ENCODE measurements at regions not wholly inside any gene's neighbourhood (a gene's known extent, or its start where the extent isn't known, plus 50 kb on each side); places are given as distances from the start of the nearest gene placed in this dataset.
A peak's percentile ranks its signal among the peaks of the same experiment; 100 is the strongest.
"Not testable (repeated sequence)": the region's sequence is repeated elsewhere in the genome, so short reads cannot be mapped to it uniquely, and the experiment has no call there.

DNA sequence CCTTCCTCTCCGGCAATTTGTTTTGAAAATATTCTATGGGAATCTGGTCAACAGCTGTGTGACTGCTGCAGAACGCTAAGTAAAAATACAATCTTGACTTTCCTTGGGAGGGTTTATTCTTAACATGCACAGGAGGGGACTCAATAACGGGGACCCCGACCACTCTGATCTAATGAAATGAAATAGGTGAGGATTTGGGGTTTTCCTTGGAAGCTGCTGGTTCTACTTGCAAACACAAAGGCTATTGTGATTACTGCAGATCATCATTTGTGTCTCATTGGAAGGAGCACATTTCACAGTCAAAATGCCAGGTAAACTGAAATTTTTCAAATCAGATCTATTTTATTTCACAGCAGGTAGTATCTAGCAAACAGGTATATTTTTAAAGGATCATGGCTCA is 366.1 kb downstream of the SHANK2 start:
- no peak for DNase-seq

- no peak for DNase-seq
Observed at GRCh38 chr11:70886676-70887541, 365.5 kb downstream of the SHANK2 start.

DNA sequence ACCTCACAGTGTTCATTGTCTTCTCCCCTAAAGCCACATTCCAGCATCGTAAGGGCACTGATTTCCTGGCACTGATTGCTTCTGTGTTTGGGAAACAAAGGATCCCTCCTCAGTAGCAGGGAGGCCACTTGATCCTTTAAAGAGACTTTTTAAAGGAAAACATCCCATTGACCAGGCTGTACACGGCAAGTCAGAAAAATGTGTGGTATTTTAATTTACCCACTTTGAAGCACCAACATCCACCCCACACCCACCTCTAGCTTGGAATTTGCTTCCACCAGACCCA is 364.9 kb downstream of the SHANK2 start:
- no peak for DNase-seq

GRCh38 chr11:70888061-70888460 is 364.3 kb downstream of the SHANK2 start:
- DNase-seq, result no peak

GRCh38 chr11:70889411-70889810 is 363.0 kb downstream of the SHANK2 start:
- DNase-seq, result no peak

GRCh38 chr11:70891844-70892380 is 360.5 kb downstream of the SHANK2 start:
- DNase-seq, result no peak

- no peak for DNase-seq
Observed at GRCh38 chr11:70892889-70893288, 359.5 kb downstream of the SHANK2 start.

- DNase-seq, result no peak
Observed at GRCh38 chr11:70894566-70895365, 357.6 kb downstream of the SHANK2 start.

DNA sequence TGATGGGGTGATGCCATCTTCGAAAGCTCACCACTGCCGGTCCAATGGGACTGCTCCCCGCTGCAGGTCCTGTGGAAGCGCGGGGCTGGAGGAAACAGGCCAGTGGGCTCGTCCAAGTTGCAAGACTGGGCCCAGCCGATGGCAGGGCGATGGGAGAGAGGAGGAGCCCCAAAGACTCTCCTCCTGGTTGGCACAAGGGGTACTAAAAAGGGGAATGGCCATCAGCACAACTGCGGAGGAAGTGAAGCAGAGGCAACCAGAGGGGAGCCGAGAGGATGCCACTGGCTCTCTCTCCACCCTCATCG is 357.1 kb downstream of the SHANK2 start:
- no peak for DNase-seq

DNA sequence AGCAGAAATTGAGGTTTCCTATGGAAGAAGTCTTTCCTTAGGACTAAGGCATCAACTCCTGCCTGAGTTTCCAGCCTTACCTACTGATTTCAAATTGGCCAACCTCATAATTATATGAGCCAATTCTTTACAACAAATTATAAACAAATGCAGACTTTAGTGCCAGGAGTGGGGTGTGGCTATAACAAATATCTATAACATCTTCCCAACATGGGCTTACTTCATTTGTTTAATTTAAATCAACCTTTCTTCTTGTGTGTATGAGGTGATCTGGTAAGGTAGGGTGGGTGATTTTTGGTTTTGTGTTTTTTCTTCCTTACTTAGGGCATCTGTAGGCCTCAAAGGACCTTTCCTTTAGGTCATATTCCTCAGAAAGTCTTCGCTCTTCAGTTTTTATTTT is 354.9 kb downstream of the SHANK2 start:
- DNase-seq, result no peak

- no peak for DNase-seq
Observed at GRCh38 chr11:70899616-70900015, 352.8 kb downstream of the SHANK2 start.

DNA sequence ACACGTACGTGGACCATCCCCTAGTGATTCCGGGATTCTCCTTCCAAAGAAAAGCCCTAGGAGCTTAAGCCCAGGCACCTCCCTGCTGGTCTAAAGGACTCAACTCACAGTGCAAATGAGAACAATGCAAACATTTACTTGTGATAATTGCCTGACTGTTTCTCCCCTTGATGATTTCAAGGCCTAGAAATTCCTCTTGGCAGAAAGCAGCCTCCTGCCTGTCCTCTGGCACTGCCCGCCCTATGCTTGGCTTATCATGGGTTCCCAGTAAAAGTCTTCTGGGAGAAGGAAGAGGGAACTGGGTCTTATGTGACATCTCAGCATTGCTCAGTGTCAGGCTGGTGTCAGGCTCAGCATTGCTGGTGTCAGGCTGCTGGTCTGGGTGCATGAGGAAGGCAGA is 351.8 kb downstream of the SHANK2 start:
- DNase-seq, result no peak

DNA sequence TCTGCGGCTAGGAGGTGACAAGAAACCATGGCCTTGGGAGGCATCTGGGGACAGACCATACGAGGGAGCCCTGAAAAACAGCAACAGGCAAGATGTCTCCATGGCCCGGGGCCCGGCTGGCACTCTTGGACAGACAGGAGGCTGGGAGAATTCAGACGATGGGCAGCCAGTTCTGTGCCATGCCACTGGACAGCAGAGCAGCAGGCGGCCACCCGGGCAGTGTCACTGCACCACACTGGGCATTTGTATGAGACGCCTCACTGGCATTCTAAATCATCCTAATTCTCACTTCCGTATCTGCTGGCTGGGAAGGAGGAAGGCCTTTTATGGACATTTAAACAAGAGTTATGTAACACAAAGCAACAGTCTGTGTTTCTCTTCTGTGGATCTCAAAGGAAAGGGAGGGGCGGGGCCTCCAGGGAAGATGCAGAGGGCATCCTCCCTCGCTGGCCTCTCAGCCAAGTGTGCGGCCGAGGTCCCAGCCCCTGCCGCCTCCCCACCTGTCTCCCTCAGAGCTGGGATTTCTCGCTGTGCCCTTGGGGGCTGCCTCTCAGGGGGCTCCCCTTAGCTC is 350.3 kb downstream of the SHANK2 start:
- DNase-seq, result no peak

DNA sequence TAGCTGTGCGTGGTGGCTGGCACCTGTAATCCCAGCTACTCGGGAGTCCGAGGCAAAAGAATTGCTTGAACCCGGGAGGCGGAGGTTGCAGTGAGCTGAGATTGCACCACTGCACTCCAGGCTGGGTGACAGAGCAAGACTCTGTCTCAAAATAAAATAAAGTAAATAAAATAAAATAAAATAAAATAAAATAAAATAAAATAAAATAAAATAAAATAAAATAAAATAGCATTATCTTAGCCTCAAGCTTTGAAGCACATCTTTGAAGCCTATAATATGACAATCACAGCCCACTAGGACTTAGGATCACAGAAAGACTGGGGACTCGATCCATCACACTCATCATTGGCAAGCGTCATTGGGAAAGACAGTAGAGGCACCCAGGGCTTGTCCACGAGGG is 349.1 kb downstream of the SHANK2 start:
- not testable (repeated sequence) for DNase-seq

GRCh38 chr11:70906101-70906500 is 346.3 kb downstream of the SHANK2 start:
- no peak for DNase-seq

- no peak for DNase-seq
Observed at GRCh38 chr11:70908223-70908622, 344.2 kb downstream of the SHANK2 start.

GRCh38 chr11:70910835-70911234 is 341.5 kb downstream of the SHANK2 start:
- no peak for DNase-seq

DNA sequence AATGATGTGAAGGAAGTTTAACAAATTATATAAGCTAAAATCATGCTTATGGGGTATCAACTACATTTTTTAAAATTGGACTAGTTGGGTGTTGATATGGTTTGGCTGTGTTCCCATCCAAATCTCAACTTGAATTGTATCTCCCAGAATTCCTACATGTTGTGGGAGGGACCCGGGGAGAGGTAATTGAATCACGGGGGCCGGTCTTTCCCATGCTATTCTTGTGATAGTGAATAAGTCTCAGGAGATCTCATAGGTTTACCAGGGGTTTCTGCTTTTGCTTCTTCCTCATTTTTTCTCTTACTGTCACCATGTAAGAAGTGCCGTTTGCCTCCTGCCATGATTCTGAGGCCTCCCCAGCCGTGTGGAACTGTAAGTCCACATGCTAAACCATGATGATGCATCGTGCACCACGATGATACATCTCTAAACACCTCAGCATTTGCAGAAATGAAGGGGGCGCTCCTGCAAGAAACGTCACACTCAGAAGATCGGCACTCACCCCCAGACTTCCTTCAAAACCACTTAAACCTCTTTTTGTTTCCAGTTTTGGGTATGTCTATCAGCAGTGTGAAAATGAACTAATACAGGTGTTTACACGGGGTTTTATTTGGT is 340.0 kb downstream of the SHANK2 start:
- no peak for DNase-seq

- peak; percentile 71 to 86 for DNase-seq
Observed at GRCh38 chr11:70913715-70914231, 338.6 kb downstream of the SHANK2 start.

DNA sequence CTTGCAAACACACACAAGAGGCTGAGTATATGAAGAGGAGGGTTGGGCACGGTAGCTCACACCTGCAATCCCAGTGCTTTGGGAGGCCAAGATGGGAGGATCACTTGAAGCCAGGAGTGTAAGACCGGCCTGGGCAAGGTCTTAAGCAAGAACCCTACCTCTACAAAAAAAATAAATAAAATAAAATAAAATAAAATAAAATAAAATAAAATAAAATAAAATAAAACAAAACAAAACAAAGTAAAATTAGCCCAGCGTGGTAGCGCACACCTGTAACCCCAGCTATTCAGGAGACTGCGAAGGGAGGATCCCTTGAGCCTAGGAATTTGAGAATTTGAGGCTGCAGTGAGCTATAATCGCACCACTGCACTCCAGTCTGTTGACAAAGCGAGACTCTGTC is 337.9 kb downstream of the SHANK2 start:
- no peak for DNase-seq

DNA sequence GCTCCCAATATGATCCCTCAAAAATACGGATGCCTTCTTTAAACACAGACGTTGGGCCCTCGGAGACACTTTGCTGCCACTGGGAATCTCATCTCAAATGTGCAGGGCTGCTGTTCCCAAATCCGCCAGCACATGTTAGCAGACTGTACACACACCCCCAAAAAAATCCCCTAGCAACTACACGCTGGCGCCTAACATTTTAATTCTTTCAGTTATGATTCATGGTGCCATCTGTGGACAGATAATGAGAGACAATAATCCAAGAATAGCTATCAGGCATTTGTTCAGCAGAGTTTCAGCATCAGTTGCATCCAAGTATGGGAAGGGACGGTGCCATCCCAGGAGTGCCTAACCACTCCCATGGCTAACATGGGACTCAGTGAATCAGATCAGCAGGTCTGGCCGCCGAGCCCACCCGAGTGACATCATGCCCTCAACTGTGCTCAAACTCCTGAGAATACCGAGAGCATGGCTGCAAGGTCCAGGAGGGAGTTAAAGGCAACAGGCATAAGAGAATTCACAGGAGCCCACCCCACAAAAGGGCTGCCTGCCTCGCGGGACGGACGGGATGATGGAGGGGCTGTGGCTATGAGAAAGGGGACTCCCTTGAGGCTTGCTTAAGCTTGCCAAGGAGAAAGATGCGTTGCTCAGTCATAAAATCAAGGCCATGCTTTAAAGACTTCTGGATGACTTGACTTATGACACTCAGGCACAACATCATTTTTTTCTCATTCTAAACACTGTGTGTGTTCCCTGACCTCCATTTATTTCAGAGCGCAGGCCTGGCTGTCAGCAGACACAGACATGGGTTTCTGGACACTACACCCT is 337.0 kb downstream of the SHANK2 start:
- DNase-seq, result peak; percentile 9 to 67

- DNase-seq, result no peak
Observed at GRCh38 chr11:70916351-70916750, 336.0 kb downstream of the SHANK2 start.

All from NCI-H524 (cell line).